MV-4-11 (cell line): ENCODE measurements at regions not wholly inside any gene's neighbourhood (a gene's known extent, or its start where the extent isn't known, plus 50 kb on each side); places are given as distances from the start of the nearest gene placed in this dataset.
A peak's percentile ranks its signal among the peaks of the same experiment; 100 is the strongest.

Source experiments
- DNase-seq: peaks from one replicate; lab custom pipeline; 2025; lab: John Stamatoyannopoulos, UW

GRCh38 chr5:173689737-173690360 lies 73.4 kb upstream of the BOD1 start:
- DNase-seq = no peak

GRCh38 chr5:173691931-173692330 lies 75.5 kb upstream of the BOD1 start:
- DNase-seq = no peak

- DNase-seq = no peak
Observed at GRCh38 chr5:173693670-173694069, 77.2 kb upstream of the BOD1 start.

- DNase-seq = no peak
Observed at GRCh38 chr5:173696216-173696615, 79.8 kb upstream of the BOD1 start.

GRCh38 chr5:173697931-173698579 lies 81.6 kb upstream of the BOD1 start:
- DNase-seq = no peak

- DNase-seq = no peak
Observed at GRCh38 chr5:173699966-173700365, 83.5 kb upstream of the BOD1 start.

- DNase-seq = no peak
Observed at GRCh38 chr5:173703466-173703865, 87.0 kb upstream of the BOD1 start.

GRCh38 chr5:173704615-173705511 lies 88.4 kb upstream of the BOD1 start:
- no peak for DNase-seq

- no peak for DNase-seq
Observed at GRCh38 chr5:173705512-173706044, 89.1 kb upstream of the BOD1 start.

GRCh38 chr5:173706700-173707099 lies 90.2 kb upstream of the BOD1 start:
- DNase-seq = no peak

GRCh38 chr5:173707392-173707791 lies 90.9 kb upstream of the BOD1 start:
- DNase-seq = no peak

- DNase-seq = no peak
Observed at GRCh38 chr5:173709145-173709544, 92.7 kb upstream of the BOD1 start.

GRCh38 chr5:173709761-173710160 lies 93.3 kb upstream of the BOD1 start:
- DNase-seq = no peak

GRCh38 chr5:173710528-173710927 lies 94.1 kb upstream of the BOD1 start:
- no peak for DNase-seq

- DNase-seq = no peak
Observed at GRCh38 chr5:173711466-173711865, 95.0 kb upstream of the BOD1 start.

GRCh38 chr5:173712609-173713175 lies 96.2 kb upstream of the BOD1 start:
- no peak for DNase-seq

GRCh38 chr5:173714551-173715428 lies 98.3 kb upstream of the BOD1 start:
- peak; percentile 90 for DNase-seq

- DNase-seq = no peak
Observed at GRCh38 chr5:173715607-173716006, 99.2 kb upstream of the BOD1 start.

- DNase-seq = no peak
Observed at GRCh38 chr5:173716058-173716682, 99.7 kb upstream of the BOD1 start.

GRCh38 chr5:173717959-173718358 lies 101.5 kb upstream of the BOD1 start:
- DNase-seq = no peak

GRCh38 chr5:173718469-173718868 lies 102.0 kb upstream of the BOD1 start:
- DNase-seq = no peak
